GM18868 (cell line): ENCODE measurements at regions not wholly inside any gene's neighbourhood (a gene's known extent, or its start where the extent isn't known, plus 50 kb on each side); places are given as distances from the start of the nearest gene placed in this dataset.

ENCODE experiments used
- ATAC-seq: cut with Tn5 transposase; IDR thresholded peaks from one replicate; pipeline ENCODE4 v1.9.1; 2021; ENCODE audit warnings: mild to moderate bottlenecking, moderate library complexity; ENCODE audit not compliant: unreplicated experiment

DNA sequence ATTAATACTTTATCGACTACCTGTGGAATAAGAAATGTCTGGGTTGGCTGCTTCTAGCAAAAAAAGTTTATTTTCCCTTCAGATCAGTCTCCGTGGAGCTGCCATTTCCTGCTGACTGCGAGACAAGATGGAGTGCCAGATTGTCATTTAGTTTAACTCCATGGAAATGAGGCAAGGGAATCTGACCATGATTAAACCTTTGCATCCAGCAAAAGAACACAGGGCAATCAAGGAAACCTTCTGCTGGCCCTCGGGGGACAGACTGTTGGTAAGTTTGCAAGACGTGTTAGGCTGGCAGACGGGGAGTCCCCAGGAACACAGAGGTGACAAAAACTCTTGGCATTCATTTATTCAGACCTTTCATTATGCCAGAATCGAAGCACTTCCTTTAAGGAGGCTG is 52.2 kb upstream of the SPACA1 start:
- no peak for ATAC-seq

DNA sequence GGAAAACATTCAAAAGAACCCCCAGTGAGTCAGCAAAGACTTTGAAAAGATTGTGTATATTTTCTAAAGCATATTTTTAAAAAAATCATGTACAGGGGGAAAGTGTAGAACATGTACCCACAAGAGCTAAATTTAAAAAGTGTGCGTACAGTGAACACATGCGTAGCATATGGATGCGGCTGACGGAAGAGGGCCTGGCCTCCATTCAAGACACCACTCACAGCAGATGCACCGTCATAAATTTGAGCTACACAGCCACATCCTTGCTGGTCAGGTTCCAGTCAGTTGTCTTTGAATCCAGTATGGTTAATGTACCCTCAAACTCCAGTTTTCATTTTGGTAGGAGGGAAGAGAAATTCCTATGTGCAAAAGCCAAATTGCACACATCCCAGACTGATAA is 54.3 kb upstream of the SPACA1 start:
- no peak for ATAC-seq

DNA sequence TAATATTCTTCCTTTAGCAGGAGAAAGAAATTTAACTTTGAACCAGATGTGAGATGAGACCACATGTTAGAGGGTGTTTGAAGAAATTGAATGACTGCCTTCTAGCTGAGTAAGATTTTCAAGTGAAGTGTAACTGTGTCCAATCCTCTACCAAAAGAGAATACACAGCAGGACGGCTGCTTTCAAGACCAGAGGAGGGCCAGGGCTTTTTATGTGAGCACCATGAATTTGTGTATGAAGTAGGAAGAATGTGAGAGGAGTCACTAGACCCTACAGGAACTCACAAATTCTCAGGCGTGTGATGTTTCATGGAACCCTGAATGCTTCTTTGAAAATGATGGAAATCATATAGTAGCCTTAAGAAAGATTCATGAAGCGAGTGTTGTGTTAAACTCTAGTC is 56.8 kb upstream of the SPACA1 start:
- no peak for ATAC-seq

DNA sequence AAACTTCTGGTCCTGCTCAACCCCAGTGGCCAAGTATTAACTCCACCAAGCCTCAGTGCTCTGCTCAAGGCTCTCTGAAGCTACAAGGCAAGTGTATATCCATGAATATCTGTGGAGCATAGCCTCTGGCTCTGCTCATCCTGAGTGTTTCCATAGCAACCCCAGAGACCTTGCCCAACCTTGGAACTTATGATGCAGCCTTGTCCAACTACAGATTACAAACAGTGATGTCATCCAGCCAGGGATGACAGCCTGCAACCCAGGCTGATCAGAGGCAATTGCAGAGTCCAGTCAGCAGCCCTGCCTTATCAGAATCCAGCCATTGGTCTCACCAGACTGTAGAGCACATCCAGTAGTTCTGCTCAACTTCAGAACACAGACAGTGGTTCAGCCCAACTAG is 65.5 kb upstream of the SPACA1 start:
- no peak for ATAC-seq

DNA sequence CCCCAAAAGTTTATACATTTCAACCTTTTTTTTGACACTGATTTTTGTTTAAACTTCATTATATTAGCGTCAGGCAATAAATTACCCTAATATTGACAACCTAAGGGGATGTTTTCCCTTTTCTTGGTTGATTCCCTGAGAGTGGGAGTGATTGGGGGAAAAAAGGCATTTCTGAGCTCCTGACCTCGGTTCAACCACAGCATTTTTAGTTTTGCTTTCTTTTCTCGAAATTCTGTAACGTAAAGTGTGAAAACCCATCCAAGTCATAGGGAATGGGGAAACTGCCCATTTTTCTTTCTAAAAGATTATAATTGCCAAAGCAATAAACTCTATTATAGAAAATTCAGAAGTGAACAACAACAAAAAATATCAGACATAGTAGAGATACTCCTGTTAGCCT is 67.9 kb upstream of the SPACA1 start:
- no peak for ATAC-seq

DNA sequence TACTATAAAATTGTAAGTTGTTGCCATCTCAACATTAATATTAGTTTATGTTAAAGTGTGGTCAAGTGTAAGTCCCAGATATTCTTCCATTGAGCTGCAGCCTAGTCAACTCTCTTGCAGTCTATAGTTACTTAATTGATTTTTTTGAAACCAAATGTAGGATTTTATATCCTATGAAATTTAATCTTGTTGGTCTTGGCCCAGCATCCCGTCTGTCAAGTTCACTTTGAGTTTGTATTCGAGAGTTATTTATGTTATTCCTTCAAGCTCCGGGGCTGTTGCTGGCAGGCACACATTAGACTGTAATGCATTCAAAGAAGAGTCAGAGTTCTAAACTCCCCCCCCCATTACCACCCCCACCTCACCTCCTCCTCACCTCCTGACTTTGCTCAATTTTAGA is 71.0 kb upstream of the SPACA1 start:
- no peak for ATAC-seq

DNA sequence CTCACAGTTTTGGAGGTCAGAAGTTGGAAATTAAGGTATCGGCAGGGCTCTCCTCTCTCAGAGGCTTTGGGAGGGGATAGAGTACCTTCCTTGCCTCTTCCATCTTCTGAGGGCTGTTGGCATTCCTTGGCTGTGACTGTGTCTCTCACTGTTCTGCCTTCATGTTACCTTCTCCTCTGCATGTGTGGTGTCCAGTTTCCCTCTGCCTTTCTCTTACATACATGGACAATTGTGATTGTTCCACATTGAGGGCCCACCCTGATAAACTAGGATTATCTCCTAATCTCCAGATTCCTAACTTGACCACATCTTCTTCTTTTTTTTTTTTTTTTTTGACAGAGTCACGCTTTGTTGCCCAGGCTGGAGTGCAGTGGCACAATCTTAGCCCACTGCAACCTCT is 72.1 kb upstream of the SPACA1 start:
- no peak for ATAC-seq

DNA sequence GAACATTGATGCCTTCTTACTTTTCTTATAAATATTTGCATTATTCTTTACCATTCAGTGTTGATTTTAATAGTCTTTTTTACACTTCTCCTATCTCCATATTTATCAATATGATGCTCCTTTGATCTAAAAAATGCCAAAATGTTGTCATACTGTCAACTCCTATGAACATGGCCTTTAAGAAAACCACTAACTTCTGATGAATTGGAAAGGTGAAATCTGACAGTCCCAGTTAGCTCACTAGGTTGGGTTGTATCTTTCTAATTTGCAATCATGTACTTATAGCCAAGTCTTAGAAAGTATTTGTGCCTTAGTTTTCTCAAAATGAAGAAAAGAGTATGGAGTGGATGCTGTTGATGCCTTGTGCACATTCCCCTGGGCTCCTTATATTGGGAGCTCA is 75.4 kb upstream of the SPACA1 start:
- no peak for ATAC-seq

DNA sequence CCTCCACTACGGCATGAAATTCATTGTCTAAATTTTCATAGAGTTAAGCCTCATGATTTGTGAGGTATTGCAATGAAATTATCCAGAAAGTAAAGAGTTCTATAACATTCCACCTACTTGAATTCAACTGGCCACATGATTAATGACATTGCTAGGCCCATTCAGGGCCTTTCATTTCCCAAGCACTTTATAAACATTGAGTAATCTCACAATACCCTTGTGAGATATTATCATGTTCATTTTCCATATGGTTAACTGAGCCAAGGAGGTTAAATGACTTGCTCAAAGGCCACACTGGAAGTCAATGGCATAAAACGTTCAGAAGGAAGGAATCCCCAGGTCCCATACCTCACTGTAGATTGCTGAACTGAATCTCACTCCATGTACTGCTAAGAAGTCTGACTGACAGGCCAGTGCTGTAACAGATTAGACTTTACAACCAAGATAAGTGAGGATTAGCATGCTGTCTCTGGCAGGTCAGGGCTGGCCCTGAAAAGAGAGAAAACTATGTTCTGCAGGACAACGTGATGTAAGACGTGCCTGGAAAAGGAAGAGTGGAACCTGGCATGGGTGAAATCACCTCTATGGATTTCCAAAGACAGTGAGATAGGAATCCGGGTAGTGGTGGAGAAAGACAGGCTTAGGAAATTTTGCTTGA is 75.9 kb upstream of the SPACA1 start:
- ATAC-seq: no peak

DNA sequence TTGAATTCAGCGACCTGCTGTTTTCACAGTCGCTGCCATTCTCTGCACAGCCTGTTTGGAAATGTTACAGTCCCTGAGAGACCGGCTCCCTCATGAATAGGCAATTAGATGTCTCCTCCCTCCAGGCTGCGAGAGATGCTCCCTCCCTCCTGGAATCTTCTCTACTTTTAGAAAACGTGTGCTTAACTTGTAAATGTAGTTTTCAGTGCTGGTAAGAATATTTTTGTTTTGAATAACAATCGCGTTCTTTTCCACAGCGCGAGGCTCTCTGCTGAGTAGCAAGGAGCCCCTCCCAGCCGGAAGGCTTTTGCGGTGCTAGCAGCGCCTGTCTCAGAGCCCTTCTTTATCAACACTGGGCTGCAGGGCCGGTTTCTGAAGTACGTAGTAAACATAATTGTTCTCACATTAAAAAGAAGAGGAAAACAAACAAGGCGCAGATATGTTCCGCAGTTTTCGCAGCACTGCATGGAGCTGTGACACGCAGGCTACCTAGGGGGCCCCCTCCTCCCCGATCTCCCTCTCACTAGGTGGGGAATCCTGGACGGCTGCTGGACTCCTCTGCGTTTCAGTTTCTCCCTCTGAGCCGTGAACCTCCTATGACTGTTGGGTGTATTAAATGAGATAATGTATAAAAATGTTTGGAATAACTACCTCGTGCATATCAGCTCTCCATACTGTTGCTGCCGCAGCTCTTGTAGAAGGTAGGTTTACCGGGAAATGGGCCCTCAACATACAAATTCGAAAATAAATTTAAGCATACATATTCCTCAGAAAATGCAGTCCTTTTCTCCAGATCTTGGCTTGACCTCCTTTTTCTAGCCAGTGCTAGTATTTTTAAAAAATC is 79.0 kb upstream of the SPACA1 start:
- ATAC-seq: no peak

DNA sequence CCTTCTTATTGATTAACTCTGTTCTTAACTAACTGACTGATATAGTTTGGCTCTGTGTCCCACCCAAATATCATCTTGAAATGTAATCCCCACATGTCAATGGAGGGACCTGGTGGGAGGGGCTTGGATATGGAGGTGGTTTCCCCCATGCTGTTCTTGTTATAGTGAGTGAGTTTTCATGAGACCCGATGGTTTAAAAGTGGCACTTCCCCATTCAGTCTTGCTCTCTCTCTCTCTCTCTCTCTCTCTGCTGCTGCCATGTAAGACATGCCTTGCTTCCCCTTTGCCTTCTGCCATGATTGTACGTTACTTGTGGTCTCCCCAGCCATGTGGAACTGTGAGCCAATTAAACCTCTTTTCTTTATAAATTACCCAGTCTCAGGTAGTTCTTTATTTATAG is 81.8 kb upstream of the SPACA1 start:
- no peak for ATAC-seq

DNA sequence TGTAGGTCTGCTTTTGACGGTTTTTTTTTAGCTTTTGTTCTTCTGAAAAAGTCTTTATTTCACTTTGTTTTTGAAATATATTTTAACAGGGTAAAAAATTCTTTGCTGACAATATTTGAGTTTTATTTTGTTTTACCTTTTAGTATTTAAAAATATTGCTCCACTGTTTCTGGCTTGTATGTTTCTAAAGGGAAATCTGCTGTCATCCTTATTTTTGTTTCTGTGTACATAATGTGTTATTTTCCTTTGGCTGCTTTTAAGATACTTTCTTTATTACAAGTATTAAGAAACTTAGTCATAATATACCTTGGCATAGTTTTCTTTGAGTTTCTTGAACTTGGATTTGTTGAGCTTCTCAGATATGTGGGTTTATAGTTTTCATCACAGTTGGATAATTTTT is 88.6 kb upstream of the SPACA1 start:
- no peak for ATAC-seq

DNA sequence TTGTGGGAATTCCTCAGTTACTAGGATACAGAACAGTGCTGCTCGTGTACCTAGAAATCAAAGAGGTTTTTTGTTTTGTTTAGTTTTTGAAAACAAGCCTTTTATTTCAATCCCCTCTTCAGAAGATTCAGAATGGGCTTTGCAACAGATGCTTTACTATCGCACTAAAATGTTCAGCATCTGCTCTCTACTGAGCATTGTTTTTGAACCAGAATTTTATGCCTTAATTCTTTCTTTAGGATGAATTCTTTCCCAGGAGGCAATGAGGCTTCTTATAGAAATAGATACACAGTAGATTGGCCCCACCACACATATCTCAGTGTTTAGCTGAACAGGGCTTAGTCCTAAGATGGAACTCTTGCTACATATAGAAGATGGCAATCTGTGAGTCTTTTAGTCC is 95.9 kb upstream of the SPACA1 start:
- ATAC-seq: no peak

DNA sequence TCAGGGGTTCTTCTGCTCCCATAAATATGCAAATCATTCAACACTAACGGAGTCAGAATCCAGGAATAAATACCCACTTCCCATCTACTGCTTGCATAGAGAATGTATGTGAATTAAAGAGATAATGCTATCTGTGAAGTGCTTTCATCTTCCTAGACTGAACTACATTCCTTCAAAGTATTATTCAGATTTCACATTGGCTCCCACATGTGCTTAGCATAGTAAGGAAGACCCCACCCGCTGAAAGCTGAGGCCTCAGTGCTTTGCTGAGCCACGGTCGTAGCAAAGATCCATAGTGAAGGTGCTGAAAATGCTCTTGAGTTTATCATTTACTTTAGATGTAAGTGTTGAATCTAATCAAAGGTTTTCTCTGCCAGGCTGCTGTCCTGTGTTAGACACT is 97.0 kb upstream of the SPACA1 start:
- no peak for ATAC-seq

DNA sequence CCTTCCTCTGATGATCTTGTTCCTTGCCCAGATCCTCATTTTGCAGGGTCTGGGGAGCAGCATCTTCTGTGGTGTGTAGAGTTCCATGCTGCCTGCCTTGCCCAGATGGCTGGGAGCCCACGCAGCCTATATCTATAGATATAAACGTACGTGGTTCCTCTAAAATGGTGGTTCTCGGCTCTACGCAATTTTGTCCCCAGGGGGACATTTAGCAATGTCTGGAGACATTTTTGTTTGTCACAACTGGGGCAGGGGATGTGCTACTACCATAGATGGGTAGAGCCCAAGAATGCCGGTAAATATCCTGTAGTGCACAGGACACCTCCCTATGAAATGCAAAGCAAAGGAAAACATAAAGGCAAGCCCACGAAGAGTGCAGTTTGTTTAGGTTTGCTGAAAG is 98.4 kb upstream of the SPACA1 start:
- no peak for ATAC-seq

DNA sequence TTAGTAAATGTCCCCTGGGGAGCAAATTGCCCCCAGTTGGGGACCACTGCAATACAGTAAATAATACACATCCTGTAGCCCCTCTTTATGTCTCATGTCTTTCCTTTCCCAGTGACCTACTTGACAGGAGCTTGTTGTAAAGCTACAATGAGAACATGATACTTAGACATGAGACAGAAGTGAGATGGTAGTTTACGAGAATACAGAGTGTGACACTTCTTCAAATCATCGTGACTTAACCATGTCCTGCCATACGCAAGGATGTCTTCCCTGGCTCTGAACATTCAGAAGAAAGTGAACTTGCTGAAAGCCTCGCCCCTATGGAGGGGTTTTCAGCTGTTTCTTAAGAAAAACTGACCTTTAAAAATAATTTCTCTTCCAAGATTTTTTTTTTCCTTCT is 101.0 kb upstream of the SPACA1 start:
- ATAC-seq: no peak

DNA sequence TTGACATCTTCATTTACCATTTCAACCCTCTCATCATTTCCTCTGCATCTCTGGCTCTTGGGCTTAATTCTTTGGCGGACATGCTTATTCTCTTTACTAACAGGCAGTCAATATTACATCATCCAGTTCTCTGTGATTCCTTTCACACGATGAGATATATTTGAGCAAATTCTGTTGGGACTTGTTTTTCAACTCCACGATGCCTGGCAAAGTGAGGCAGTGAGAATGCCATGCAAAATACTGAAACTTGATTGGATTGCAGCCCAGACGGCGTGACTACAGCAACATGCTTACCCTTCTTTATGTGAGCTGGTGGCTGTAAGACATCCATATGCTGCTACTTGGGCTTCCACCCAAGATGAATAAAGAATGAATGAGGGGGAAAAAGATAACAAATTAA is 101.7 kb upstream of the SPACA1 start:
- no peak for ATAC-seq

DNA sequence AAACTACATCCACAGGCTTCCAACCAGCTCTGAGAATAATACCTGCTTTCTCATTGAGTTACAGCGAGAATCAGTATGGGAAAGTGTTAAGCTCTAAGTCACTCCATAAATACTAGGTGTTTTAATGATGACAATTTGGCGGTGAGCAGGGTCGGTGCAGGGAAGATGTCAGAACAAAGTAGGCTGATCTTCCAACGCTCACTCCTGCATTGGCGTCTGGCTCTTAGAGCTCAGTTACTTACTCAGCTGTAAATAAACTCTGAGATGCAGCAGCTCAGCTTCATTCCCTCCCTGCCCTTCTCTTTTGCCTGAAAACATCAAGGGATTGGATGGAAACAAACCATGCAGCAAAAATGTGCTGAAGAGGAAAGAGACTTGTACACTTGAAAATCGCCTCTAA is 102.5 kb upstream of the SPACA1 start:
- ATAC-seq: no peak

DNA sequence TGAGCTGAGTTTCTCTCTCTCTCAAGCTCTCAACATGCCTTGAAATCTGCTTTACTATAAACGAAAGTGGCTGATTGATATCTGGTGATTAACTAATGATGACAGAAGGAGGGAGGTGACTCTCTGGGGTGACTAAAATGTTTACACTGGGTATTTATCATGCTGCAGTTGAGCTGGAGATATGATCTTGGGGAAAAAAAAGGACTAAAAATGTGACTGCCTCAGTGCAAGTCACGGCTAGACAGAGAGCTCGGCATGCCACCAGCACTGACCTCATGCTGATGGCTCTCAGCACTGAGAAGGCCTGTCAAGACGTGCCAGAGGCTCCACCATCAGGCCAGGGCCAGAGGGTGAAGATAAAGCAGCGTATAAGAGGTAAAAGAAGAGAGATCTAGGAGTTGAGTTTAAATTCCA is 103.1 kb upstream of the SPACA1 start:
- ATAC-seq: no peak

DNA sequence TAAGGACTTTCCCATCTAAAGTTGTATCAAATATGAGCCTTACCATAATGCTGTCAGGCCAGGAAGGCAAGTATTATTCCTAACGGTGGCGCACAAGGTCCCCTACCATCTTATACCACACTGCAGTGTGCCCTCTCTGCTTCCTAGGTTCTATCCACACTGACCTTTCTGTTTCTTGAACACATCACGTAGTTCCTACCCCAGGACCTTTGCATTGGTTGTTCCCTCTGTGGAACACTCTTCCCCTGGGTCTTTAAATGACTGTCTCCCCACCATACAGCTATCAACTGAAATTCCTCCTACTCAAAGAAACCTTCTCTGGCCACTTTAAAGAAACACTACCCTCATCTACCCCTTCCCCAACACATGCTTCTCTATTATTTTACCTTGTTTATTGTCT is 104.5 kb upstream of the SPACA1 start:
- ATAC-seq: no peak

DNA sequence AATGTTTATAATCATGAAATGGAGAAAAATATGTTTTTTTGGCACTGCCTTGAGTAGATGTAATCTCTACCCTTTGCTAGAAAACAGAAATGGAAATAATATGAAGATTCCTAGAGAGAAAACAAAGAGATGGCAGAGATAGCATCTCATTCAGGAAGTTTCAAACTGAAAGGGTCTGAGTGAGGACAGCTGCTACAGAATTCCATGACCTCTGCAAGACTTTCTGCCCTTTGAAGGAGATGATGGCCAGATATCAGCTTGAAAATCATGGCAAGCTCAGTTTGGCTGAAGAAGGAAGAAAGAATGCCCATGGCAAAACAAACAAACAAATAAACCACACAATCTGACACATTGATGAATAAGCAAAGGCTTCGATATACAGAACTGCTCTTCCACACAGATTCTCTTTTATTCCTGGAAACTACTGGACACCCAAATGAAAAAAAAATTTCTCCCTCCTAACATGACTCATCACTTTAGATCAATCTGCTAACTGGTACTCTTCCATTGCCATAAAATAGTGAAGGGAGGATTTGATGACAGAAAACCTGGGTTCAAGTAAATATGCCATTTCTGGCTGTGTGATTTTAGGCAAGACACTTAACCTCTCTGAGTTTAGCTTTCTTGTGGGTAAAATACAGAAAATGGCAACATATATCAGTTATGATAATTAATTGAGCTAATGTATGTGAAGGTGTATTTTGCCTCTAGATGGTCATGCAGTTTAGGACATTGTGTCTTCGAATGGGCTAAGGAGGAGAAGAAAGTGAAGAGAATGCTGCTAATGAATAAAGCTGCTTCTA is 105.9 kb upstream of the SPACA1 start:
- no peak for ATAC-seq

DNA sequence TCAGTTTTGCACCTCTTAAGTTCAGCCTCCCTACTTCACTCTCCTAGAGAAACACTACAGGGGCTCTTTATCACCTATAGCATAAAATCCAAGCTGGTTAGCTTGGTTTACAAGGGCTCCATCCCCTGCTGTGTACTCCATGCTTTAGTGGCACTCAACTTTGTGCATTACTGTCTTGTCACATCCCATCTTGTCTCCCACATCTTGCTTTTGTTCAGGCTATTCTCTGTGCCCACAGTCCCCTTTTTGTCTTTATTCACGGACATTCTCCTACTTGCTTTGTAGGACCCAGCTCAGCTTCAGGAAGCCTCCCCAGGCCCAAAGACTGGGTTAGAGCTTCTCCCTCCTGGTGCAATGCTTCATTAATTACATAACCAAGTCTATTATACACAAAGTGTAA is 107.9 kb upstream of the SPACA1 start:
- ATAC-seq: no peak
